K562 (cell line): ENCODE measurements at regions not wholly inside any gene's neighbourhood (a gene's known extent, or its start where the extent isn't known, plus 50 kb on each side); places are given as distances from the start of the nearest gene placed in this dataset.

ENCODE experiments used
- ATAC-seq: fragments of 200-7000 bp; cut with Tn5 transposase; 3 replicates; pipeline ENCODE4 v1.9.1; 2020; ENCODE audit warnings: moderate library complexity
- BruUV-seq: library from RNA; stranded (reverse); fragments of 400-500 nt; replicated peaks from 2 replicates; lab custom pipeline; 2021; lab: Mats Ljungman, UMichigan
- CTCF ChIA-PET: fragments of 300-600 bp; formaldehyde crosslinking; extraction: SDS; loops from one replicate; lab custom pipeline; 2021; ENCODE audit warnings: low intra/inter-chr PET ratio; lab: Yijun Ruan, JAX
- POLR2A ChIA-PET: fragments of 300-600, 350-650 bp; sonication (Branson Sonifier 250); formaldehyde crosslinking; extraction: SDS; loops from one replicate; lab custom pipeline; 2021; ENCODE audit warnings: antibody characterized with exemption, inconsistent platforms; lab: Yijun Ruan, JAX
- DNase-seq, 4 experiments: peaks; one replicate each; pipeline versions ENCODE4 v3.0.0 to v3.0.0-alpha.2; 2011 to 2018; ENCODE audit warnings: low spot score in 3 of 4, mixed read lengths in 3 of 4; ENCODE audit errors: extremely low read depth in 1 of 4
- FAIRE-seq: peaks from 2 replicates; lab custom pipeline; 2011; peaks lifted over from hg19 to GRCh38; lab: Jason Lieb, UNC
- H2AFZ ChIP-seq: 2 replicates; pipeline ENCODE4 v1.6.0; 2011; ENCODE audit warnings: low read depth, low read length, control low read depth, inconsistent platforms
- H3K27ac ChIP-seq: fragments of 200-600 bp; 3 replicates; pipeline ENCODE4 v1.8.0; 2011; ENCODE audit warnings: low read depth, mild to moderate bottlenecking, control low read depth, inconsistent platforms, low read length, moderate library complexity, mixed read lengths; ENCODE audit errors: extremely low read depth
- H3K27me3 ChIP-seq, 2 experiments: fragments of 300-600 bp in 1 of 2; 2 replicates in 1 of 2; 3 replicates in 1 of 2; pipeline versions ENCODE4 v1.6.0 to v1.8.0; 2011; ENCODE audit warnings: inconsistent platforms in 2 of 2, low read length in 2 of 2, mild to moderate bottlenecking in 1 of 2, mixed read lengths in 1 of 2, moderate library complexity in 1 of 2; ENCODE audit not compliant: control insufficient read depth in 2 of 2, insufficient read depth in 2 of 2
- H3K36me3 ChIP-seq: fragments of 300-600 bp; 3 replicates; pipeline ENCODE4 v1.8.0; 2011; ENCODE audit warnings: mild to moderate bottlenecking, low read length, inconsistent platforms; ENCODE audit not compliant: control insufficient read depth, insufficient read depth
- H3K4me1 ChIP-seq, 2 experiments: fragments of 200-600 bp in 1 of 2; replicated peaks in 1 of 2; 2 replicates in 1 of 2; 3 replicates in 1 of 2; pipeline versions ENCODE4 v1.5.1 to v1.8.0; 2011; ENCODE audit warnings: inconsistent platforms in 2 of 2, low read length in 2 of 2, mild to moderate bottlenecking in 1 of 2, mixed read lengths in 1 of 2, moderate library complexity in 1 of 2; ENCODE audit not compliant: control insufficient read depth in 2 of 2, insufficient read depth in 2 of 2
- H3K4me2 ChIP-seq: 2 replicates; pipeline ENCODE4 v1.6.1; 2011; ENCODE audit warnings: low read length, control low read depth, inconsistent platforms, mixed read lengths; ENCODE audit not compliant: insufficient read depth
- H3K4me3 ChIP-seq: fragments of 200-600 bp; sonication (generic), shearing (Covaris generic); 2 replicates; pipeline ENCODE4 v1.5.1; 2016; ENCODE audit warnings: control low read depth, inconsistent platforms
- H3K79me2 ChIP-seq: fragments of 200-600 bp; 3 replicates; pipeline ENCODE4 v1.8.0; 2011; ENCODE audit warnings: low read length, inconsistent platforms; ENCODE audit not compliant: control insufficient read depth, insufficient read depth
- H3K9ac ChIP-seq, 2 experiments: 2 replicates each; pipeline versions ENCODE4 v1.6.0 to v1.6.1; 2011; ENCODE audit warnings: low read depth in 2 of 2, low read length in 2 of 2, control low read depth in 1 of 2, inconsistent platforms in 1 of 2, mild to moderate bottlenecking in 1 of 2, mixed read lengths in 1 of 2; ENCODE audit not compliant: insufficient read depth in 1 of 2
- H3K9me1 ChIP-seq: one replicate; pipeline ENCODE4 v1.6.0; 2011; ENCODE audit warnings: inconsistent platforms, mild to moderate bottlenecking, low read length, moderate library complexity; ENCODE audit not compliant: control insufficient read depth, insufficient read depth
- H3K9me3 ChIP-seq: replicated peaks from 2 replicates; pipeline ENCODE4 v1.5.1; 2011; ENCODE audit warnings: low read depth, low read length, inconsistent platforms; ENCODE audit not compliant: control insufficient read depth, insufficient read depth
- H4K20me1 ChIP-seq: replicated peaks from 2 replicates; pipeline ENCODE4 v1.6.1; 2011; ENCODE audit warnings: low read length, inconsistent platforms, mixed read lengths; ENCODE audit not compliant: control insufficient read depth, insufficient read depth
- ARHGAP35 ChIP-seq: fragments of 450-650 bp; IDR thresholded peaks from 2 replicates; pipeline ENCODE4 v1.6.1; 2018; ENCODE audit not compliant: partially characterized antibody
- FOXO4 ChIP-seq: fragments of 450-650 bp; formaldehyde crosslinking; IDR thresholded peaks from 2 replicates; pipeline ENCODE4 v1.4.0; 2020; ENCODE audit warnings: mild to moderate bottlenecking, moderate library complexity
- HDAC3 ChIP-seq: fragments of 450-650 bp; IDR thresholded peaks from 2 replicates; pipeline ENCODE4 v1.6.1; 2018; ENCODE audit warnings: borderline replicate concordance, mild to moderate bottlenecking, moderate library complexity; ENCODE audit not compliant: partially characterized antibody
- ILK ChIP-seq: fragments of 450-650 bp; IDR thresholded peaks from 2 replicates; pipeline ENCODE4 v1.6.1; 2016; ENCODE audit warnings: missing genetic modification characterization, low read depth, mild to moderate bottlenecking, missing compliant biosample characterization, moderate library complexity, borderline replicate concordance
- KAT2B ChIP-seq: IDR thresholded peaks from one replicate; pipeline ENCODE4 v1.6.1; 2012; ENCODE audit warnings: low read depth, mild to moderate bottlenecking, control low read depth, inconsistent platforms, low read length, moderate library complexity
- LCOR ChIP-seq: sonication (generic); formaldehyde crosslinking; IDR thresholded peaks from 2 replicates; pipeline ENCODE4 v1.8.0; 2022; ENCODE audit warnings: mild to moderate bottlenecking, missing genetic modification reagents
- NFATC3 ChIP-seq: fragments of 450-650 bp; IDR thresholded peaks from 2 replicates; pipeline ENCODE4 v1.6.1; 2017; ENCODE audit warnings: mild to moderate bottlenecking
- PBX2 ChIP-seq, 2 experiments: IDR thresholded peaks in 1 of 2; conservative IDR thresholded peaks in 1 of 2; 2 replicates each; pipeline ENCODE4 v1.6.1; 2016; ENCODE audit warnings: low read depth in 2 of 2, mild to moderate bottlenecking in 1 of 2, missing compliant biosample characterization in 1 of 2, missing genetic modification characterization in 1 of 2, moderate library complexity in 1 of 2
- THRAP3 ChIP-seq: fragments of 450-650 bp; IDR thresholded peaks from 2 replicates; pipeline ENCODE4 v1.6.1; 2016; ENCODE audit warnings: mild to moderate bottlenecking, inconsistent platforms, borderline replicate concordance
- ZBTB17 ChIP-seq: fragments of 450-650 bp; formaldehyde crosslinking; IDR thresholded peaks from 2 replicates; pipeline ENCODE4 v1.4.0; 2020; ENCODE audit warnings: mild to moderate bottlenecking
- ZNF24 ChIP-seq: fragments of 450-650 bp; IDR thresholded peaks from 2 replicates; pipeline ENCODE4 v1.6.1; 2016
- ZNF398 ChIP-seq: fragments of 250-450 bp; sonication (Bioruptor Pico); IDR thresholded peaks from 2 replicates; pipeline ENCODE4 v1.8.0; 2021; ENCODE audit warnings: moderate library complexity, mild to moderate bottlenecking, inconsistent platforms
- ZNF780A ChIP-seq: fragments of 250-450 bp; sonication (Bioruptor Pico); IDR thresholded peaks from 2 replicates; pipeline ENCODE4 v1.5.0; 2021; ENCODE audit warnings: mild to moderate bottlenecking
- ZNF79 ChIP-seq: fragments of 250-450 bp; sonication (Bioruptor Pico); IDR thresholded peaks from 2 replicates; pipeline ENCODE4 v1.4.0; 2020; ENCODE audit warnings: low read depth, mild to moderate bottlenecking, moderate library complexity
- WGBS: fragments of 100-300 bp; shearing (Covaris generic); methylation state at CpG from one replicate; pipeline ENCODE4 v1.1.6; 2016; ENCODE audit warnings: low coverage, mixed read lengths; ENCODE audit not compliant: insufficient coverage; ENCODE audit errors: missing lambda C conversion rate; 5-methylcytosine and 5-hydroxymethylcytosine counted together
- in situ Hi-C: fragments of 300-500 bp; cut with MboI; formaldehyde crosslinking; loops from 4 replicates; pipeline ENCODE4 v1.15.0; 2018; ENCODE audit warnings: inconsistent platforms, mixed read lengths
- intact Hi-C: fragments of 100-400 bp; cut with micrococcal nuclease; formaldehyde crosslinking; loops from 2 replicates; pipeline ENCODE4 v1.14.2; 2022

- ATAC-seq: no peak
- CTCF ChIA-PET: no interaction called here
- intact Hi-C loops (no loop called here), in situ Hi-C loops (no loop called here)
- Histone ChIP-seq H3K9ac (no peak overlapping the region), H3K79me2 (no peaks in the 10 kb centered on the region), H3K36me3 (no peaks in the 10 kb centered on the region), H3K9me3 (no peaks in the 10 kb centered on the region), H3K27ac (no peak overlapping the region), H2AFZ (no peak overlapping the region), H4K20me1 (no peaks in the 10 kb centered on the region), H3K27me3 (no peaks in the 10 kb centered on the region), H3K9me1 (no peaks in the 10 kb centered on the region), H3K4me3 (no peak overlapping the region), H3K4me1 (no peaks in the 10 kb centered on the region), H3K4me2 (no peak overlapping the region)
- no peak for DNase-seq
- WGBS: 9% methylated on average over 3 of the region's 4 CpGs
- FAIRE-seq: no peak
- POLR2A ChIA-PET: no interaction called here
- BruUV-seq: no TSS peak
- TF ChIP-seq NFATC3 (no peak), ZNF780A (CRISPR knock-in tag) (no peak), THRAP3 (no peak), ILK (tag) (no peak), LCOR (CRISPR knock-in tag) (no peak), PBX2 (CRISPR knock-in tag; IDR thresholded peaks at IDR 0.05; ENCODE audit: low read depth) (no peak), PBX2 (tag; conservative IDR thresholded peaks at IDR 0.05; ENCODE audit: low read depth) (no peak), ZBTB17 (CRISPR knock-in tag) (no peak), ZNF398 (CRISPR knock-in tag) (no peak), ARHGAP35 (no peak), ZNF79 (CRISPR knock-in tag) (no peak), KAT2B (no peak), FOXO4 (no peak), HDAC3 (no peak), ZNF24 (no peak)
Observed at GRCh38 chrX:99705701-99706100, 704.4 kb downstream of the PCDH19 start.
